ENCODE measurements at regions not wholly inside any gene's neighbourhood (a gene's known extent, or its start where the extent isn't known, plus 50 kb on each side); places are given as distances from the start of the nearest gene placed in this dataset.

- no peak for TF ChIP-seq ISL1 (CRISPR knock-in tag; IDR thresholded peaks at IDR 0.05)
- no peak for TF ChIP-seq TOX (CRISPR knock-in tag; IDR thresholded peaks at IDR 0.05; ENCODE audit: borderline replicate concordance)
- no peak for TF ChIP-seq GLIS3 (CRISPR knock-in tag; IDR thresholded peaks at IDR 0.05)
- TF ChIP-seq RARB (CRISPR knock-in tag; IDR thresholded peaks at IDR 0.05), result no peak
- no peak for TF ChIP-seq SNAI2 (CRISPR knock-in tag; IDR thresholded peaks at IDR 0.05)
- TF ChIP-seq ESRRG (CRISPR knock-in tag; IDR thresholded peaks at IDR 0.05), result no peak
- no peak for TF ChIP-seq ZNF8 (CRISPR knock-in tag; IDR thresholded peaks at IDR 0.05)
- no peak for TF ChIP-seq ZNF70 (CRISPR knock-in tag; IDR thresholded peaks at IDR 0.05)
- no peak for TF ChIP-seq PPARA (CRISPR knock-in tag; IDR thresholded peaks at IDR 0.05; ENCODE audit: borderline replicate concordance)
- ATAC-seq, result no peak
Measured at GRCh38 chr14:55897031-55897430, 221.2 kb upstream of the PELI2 start.

DNA sequence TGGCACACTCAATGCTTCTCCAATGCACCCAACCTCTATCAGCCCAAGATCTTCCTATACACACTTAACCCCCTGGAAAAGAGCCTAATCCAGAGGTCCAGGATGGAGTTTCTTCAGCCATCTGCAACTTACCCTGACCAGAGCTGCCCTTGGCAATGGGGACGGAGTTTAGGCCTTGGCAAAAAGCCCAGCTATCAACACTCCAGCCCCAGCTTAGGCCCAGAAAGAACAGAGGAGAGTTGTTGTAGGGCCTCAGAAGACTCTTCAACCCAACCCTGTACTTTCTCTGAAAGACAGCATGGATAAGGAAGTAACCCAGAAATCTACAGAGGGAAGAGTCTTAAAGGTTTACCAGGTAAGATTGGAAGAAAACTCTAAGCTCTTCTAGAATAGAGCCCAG, 219.3 kb upstream of the PELI2 start:
- no peak for ATAC-seq
- no peak for TF ChIP-seq GLIS3 (CRISPR knock-in tag; IDR thresholded peaks at IDR 0.05)
- TF ChIP-seq, protein P1, sequence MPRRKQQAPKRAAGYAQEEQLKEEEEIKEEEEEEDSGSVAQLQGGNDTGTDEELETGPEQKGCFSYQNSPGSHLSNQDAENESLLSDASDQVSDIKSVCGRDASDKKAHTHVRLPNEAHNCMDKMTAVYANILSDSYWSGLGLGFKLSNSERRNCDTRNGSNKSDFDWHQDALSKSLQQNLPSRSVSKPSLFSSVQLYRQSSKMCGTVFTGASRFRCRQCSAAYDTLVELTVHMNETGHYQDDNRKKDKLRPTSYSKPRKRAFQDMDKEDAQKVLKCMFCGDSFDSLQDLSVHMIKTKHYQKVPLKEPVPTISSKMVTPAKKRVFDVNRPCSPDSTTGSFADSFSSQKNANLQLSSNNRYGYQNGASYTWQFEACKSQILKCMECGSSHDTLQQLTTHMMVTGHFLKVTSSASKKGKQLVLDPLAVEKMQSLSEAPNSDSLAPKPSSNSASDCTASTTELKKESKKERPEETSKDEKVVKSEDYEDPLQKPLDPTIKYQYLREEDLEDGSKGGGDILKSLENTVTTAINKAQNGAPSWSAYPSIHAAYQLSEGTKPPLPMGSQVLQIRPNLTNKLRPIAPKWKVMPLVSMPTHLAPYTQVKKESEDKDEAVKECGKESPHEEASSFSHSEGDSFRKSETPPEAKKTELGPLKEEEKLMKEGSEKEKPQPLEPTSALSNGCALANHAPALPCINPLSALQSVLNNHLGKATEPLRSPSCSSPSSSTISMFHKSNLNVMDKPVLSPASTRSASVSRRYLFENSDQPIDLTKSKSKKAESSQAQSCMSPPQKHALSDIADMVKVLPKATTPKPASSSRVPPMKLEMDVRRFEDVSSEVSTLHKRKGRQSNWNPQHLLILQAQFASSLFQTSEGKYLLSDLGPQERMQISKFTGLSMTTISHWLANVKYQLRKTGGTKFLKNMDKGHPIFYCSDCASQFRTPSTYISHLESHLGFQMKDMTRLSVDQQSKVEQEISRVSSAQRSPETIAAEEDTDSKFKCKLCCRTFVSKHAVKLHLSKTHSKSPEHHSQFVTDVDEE (CRISPR knock-in tag; IDR thresholded peaks at IDR 0.05), result no peak
- TF ChIP-seq PPARA (CRISPR knock-in tag; IDR thresholded peaks at IDR 0.05; ENCODE audit: borderline replicate concordance), result no peak
- TF ChIP-seq ZFP3 (CRISPR knock-in tag; IDR thresholded peaks at IDR 0.05), result no peak
- TF ChIP-seq ZNF565 (CRISPR knock-in tag; conservative IDR thresholded peaks at IDR 0.05; ENCODE audit: low read depth), result no peak
- TF ChIP-seq ISL1 (CRISPR knock-in tag; IDR thresholded peaks at IDR 0.05), result no peak
- no peak for TF ChIP-seq TOX (CRISPR knock-in tag; IDR thresholded peaks at IDR 0.05; ENCODE audit: borderline replicate concordance)
- no peak for TF ChIP-seq POU6F1 (CRISPR knock-in tag; IDR thresholded peaks at IDR 0.05; ENCODE audit: borderline replicate concordance, low read depth)
- TF ChIP-seq, protein P2, sequence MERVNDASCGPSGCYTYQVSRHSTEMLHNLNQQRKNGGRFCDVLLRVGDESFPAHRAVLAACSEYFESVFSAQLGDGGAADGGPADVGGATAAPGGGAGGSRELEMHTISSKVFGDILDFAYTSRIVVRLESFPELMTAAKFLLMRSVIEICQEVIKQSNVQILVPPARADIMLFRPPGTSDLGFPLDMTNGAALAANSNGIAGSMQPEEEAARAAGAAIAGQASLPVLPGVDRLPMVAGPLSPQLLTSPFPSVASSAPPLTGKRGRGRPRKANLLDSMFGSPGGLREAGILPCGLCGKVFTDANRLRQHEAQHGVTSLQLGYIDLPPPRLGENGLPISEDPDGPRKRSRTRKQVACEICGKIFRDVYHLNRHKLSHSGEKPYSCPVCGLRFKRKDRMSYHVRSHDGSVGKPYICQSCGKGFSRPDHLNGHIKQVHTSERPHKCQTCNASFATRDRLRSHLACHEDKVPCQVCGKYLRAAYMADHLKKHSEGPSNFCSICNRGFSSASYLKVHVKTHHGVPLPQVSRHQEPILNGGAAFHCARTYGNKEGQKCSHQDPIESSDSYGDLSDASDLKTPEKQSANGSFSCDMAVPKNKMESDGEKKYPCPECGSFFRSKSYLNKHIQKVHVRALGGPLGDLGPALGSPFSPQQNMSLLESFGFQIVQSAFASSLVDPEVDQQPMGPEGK (CRISPR knock-in tag; IDR thresholded peaks at IDR 0.05; ENCODE audit: borderline replicate concordance), result no peak
- no peak for TF ChIP-seq ARNTL (CRISPR knock-in tag; IDR thresholded peaks at IDR 0.05; ENCODE audit: borderline replicate concordance, low read depth)
- TF ChIP-seq ZNF70 (CRISPR knock-in tag; IDR thresholded peaks at IDR 0.05), result no peak
- TF ChIP-seq TCF4 (CRISPR knock-in tag; IDR thresholded peaks at IDR 0.05; ENCODE audit: borderline replicate concordance), result no peak
- no peak for TF ChIP-seq BACH2 (CRISPR knock-in tag; IDR thresholded peaks at IDR 0.05; ENCODE audit: borderline replicate concordance)
- no peak for TF ChIP-seq RARB (CRISPR knock-in tag; IDR thresholded peaks at IDR 0.05)
- TF ChIP-seq ZC3H10 (CRISPR knock-in tag; IDR thresholded peaks at IDR 0.05), result no peak
- no peak for TF ChIP-seq OSR1 (CRISPR knock-in tag; IDR thresholded peaks at IDR 0.05)
- TF ChIP-seq, protein P3, sequence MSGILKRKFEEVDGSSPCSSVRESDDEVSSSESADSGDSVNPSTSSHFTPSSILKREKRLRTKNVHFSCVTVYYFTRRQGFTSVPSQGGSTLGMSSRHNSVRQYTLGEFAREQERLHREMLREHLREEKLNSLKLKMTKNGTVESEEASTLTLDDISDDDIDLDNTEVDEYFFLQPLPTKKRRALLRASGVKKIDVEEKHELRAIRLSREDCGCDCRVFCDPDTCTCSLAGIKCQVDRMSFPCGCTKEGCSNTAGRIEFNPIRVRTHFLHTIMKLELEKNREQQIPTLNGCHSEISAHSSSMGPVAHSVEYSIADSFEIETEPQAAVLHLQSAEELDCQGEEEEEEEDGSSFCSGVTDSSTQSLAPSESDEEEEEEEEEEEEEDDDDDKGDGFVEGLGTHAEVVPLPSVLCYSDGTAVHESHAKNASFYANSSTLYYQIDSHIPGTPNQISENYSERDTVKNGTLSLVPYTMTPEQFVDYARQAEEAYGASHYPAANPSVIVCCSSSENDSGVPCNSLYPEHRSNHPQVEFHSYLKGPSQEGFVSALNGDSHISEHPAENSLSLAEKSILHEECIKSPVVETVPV (CRISPR knock-in tag; IDR thresholded peaks at IDR 0.05), result no peak
- no peak for TF ChIP-seq ZFP30 (CRISPR knock-in tag; IDR thresholded peaks at IDR 0.05)
- TF ChIP-seq, protein P4, sequence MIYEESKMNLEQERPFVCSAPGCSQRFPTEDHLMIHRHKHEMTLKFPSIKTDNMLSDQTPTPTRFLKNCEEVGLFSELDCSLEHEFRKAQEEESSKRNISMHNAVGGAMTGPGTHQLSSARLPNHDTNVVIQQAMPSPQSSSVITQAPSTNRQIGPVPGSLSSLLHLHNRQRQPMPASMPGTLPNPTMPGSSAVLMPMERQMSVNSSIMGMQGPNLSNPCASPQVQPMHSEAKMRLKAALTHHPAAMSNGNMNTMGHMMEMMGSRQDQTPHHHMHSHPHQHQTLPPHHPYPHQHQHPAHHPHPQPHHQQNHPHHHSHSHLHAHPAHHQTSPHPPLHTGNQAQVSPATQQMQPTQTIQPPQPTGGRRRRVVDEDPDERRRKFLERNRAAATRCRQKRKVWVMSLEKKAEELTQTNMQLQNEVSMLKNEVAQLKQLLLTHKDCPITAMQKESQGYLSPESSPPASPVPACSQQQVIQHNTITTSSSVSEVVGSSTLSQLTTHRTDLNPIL (CRISPR knock-in tag; IDR thresholded peaks at IDR 0.05; ENCODE audit: low read depth), result no peak
- TF ChIP-seq SNAI2 (CRISPR knock-in tag; IDR thresholded peaks at IDR 0.05), result no peak

DNA sequence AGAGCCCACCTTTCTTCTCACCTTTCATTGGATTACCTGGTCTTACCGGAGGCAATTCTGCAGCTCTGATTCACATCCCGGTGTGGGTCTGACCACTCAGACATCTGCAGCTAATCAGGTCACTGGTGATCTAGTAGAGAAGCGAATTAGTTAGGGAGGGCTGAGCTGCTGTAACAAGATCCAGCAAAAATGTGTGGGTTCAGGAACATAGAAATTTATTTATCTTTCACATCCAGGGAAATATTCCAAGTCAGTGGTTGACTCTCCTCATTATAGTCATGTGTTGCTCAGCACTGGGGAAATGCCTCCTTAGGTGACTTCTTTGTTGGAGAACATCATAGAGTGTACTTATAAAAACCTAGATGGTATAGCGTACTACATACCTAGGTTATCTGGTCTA, 218.7 kb upstream of the PELI2 start:
- no peak for ATAC-seq
- TF ChIP-seq GLIS3 (CRISPR knock-in tag; IDR thresholded peaks at IDR 0.05) (no peak), BACH2 (CRISPR knock-in tag; IDR thresholded peaks at IDR 0.05; ENCODE audit: borderline replicate concordance) (no peak), ZNF565 (CRISPR knock-in tag; conservative IDR thresholded peaks at IDR 0.05; ENCODE audit: low read depth) (no peak), ZC3H10 (CRISPR knock-in tag; IDR thresholded peaks at IDR 0.05) (no peak), ESRRG (CRISPR knock-in tag; IDR thresholded peaks at IDR 0.05) (no peak), ISL1 (CRISPR knock-in tag; IDR thresholded peaks at IDR 0.05) (no peak), PPARA (CRISPR knock-in tag; IDR thresholded peaks at IDR 0.05; ENCODE audit: borderline replicate concordance) (no peak), SNAI2 (CRISPR knock-in tag; IDR thresholded peaks at IDR 0.05) (no peak), ARNTL (CRISPR knock-in tag; IDR thresholded peaks at IDR 0.05; ENCODE audit: borderline replicate concordance, low read depth) (no peak), ZNF8 (CRISPR knock-in tag; IDR thresholded peaks at IDR 0.05) (no peak), TOX (CRISPR knock-in tag; IDR thresholded peaks at IDR 0.05; ENCODE audit: borderline replicate concordance) (no peak), TCF4 (CRISPR knock-in tag; IDR thresholded peaks at IDR 0.05; ENCODE audit: borderline replicate concordance) (no peak), CSDC2 (CRISPR knock-in tag; IDR thresholded peaks at IDR 0.05) (no peak)
- TF ChIP-seq, protein P3 (CRISPR knock-in tag; IDR thresholded peaks at IDR 0.05), result no peak

Measured in SK-N-SH treated with all-trans-retinoic acid at 6 μM for 48 hours (cell line).